ENCODE measurements at regions not wholly inside any gene's neighbourhood (a gene's known extent, or its start where the extent isn't known, plus 50 kb on each side); places are given as distances from the start of the nearest gene placed in this dataset.
A peak's percentile ranks its signal among the peaks of the same experiment; 100 is the strongest.

DNA sequence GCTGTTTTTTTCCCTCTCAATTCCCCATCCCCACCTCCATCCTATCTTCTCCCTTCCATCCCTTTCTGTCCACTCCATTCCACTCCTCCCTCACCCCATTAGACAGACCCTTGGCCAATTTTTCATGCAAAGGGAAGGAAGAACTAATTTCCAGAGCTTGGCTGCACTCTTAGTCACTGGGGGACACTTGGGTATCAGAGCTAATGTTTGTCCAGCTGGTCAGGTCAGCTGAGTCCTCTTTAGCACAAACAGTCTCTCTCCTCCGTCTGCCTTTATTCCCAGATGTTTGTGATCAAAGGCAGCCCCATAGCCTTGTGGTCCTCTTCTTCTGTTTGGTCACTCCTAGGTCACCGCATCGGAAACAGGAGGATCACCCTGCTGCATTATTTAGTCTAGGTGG is 148.5 kb downstream of the NMUR2 start:
- no peak overlapping the region for H3K27ac Mint-ChIP-seq
- no peak overlapping the region for H3K4me3 Mint-ChIP-seq
- no peak for DNase-seq
- no peaks in the 10 kb centered on the region for H3K9me3 Mint-ChIP-seq
- no peaks in the 10 kb centered on the region for H3K4me1 Mint-ChIP-seq
- intact Hi-C loops (cut with micrococcal nuclease), result no loop called here
- no peaks in the 10 kb centered on the region for H3K27me3 Mint-ChIP-seq
- H3K36me3 Mint-ChIP-seq (ENCODE audit: low read depth), result no peaks in the 10 kb centered on the region

DNA sequence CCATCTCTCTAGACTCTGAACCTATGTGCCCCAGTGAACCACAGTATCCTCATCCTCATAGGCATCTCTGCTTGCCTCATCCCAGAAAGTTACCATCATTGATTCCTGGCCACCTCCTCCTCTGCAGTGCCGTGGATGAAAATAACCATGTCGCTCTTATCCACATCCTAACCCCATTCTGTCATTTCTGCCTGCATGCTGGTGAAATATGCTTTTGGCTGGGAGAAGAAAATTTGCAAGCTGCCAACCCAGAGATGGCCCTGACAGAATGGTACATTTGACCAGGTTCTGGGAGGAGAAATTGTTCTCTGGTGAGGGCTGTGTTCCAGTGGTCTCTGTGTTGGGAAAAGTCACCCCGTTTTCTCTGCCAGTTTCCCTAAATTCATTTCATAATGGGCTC is 149.7 kb downstream of the NMUR2 start:
- H3K4me1 Mint-ChIP-seq, result no peaks in the 10 kb centered on the region
- H3K27ac Mint-ChIP-seq, result no peak overlapping the region
- H3K36me3 Mint-ChIP-seq (ENCODE audit: low read depth), result no peaks in the 10 kb centered on the region
- intact Hi-C loops (cut with micrococcal nuclease), result no loop called here
- no peak for DNase-seq
- no peak overlapping the region for H3K4me3 Mint-ChIP-seq
- no peaks in the 10 kb centered on the region for H3K27me3 Mint-ChIP-seq
- H3K9me3 Mint-ChIP-seq, result no peaks in the 10 kb centered on the region

DNA sequence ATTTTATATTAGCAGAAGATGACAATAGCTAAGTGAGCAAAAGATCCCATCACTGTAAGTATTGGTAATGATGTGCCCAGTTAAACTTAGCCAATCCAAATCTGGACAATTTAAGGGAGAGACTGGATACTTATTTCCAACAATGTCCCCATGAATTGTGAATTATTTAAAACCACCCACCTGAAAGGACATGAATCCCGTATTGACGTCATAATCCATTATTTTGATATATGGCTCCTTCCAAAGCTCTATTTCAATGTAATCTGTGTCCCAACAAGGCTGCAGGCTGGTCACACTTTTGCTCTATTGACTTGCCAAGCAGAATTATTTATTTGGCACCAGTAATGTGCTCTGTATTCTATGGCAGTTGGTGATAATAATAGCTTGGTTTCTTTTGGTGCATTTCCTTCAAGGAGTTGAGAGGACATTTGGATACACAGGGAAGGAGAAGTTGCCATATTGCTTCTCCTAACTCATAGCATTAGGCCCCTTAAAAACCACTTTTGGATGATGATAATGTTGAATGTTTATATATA is 157.2 kb downstream of the NMUR2 start:
- H3K27me3 Mint-ChIP-seq, result no peaks in the 10 kb centered on the region
- H3K27ac Mint-ChIP-seq, result no peak overlapping the region
- no peaks in the 10 kb centered on the region for H3K9me3 Mint-ChIP-seq
- no peaks in the 10 kb centered on the region for H3K36me3 Mint-ChIP-seq (ENCODE audit: low read depth)
- intact Hi-C loops (cut with micrococcal nuclease), result no loop called here
- H3K4me3 Mint-ChIP-seq, result no peak overlapping the region
- no peak for DNase-seq
- no peaks in the 10 kb centered on the region for H3K4me1 Mint-ChIP-seq

DNA sequence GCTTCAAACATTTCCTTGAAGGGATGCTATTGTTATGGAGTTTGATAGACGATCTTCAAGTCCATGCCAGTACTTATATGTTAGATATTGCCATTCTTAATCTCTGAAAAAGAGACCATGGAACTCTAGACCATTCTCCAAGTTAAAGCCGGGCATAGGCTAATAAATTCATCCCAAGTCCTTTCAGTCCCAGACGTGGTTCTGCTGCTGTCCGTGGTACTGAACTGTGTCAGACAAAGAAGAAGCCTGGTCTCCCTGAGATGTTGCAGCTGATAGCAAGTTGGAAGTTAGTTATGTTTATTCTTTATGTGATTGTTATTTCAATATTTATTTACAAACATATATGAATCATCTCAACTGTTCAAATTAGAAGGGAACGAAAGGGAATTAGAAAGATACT is 158.7 kb downstream of the NMUR2 start:
- Mint-ChIP-seq H3K4me3 (no peak overlapping the region), H3K27ac (no peak overlapping the region), H3K4me1 (no peaks in the 10 kb centered on the region), H3K27me3 (no peaks in the 10 kb centered on the region), H3K36me3 (ENCODE audit: low read depth) (no peaks in the 10 kb centered on the region), H3K9me3 (no peaks in the 10 kb centered on the region)
- intact Hi-C loops (cut with micrococcal nuclease), result no loop called here
- peak; percentile 60 for DNase-seq

DNA sequence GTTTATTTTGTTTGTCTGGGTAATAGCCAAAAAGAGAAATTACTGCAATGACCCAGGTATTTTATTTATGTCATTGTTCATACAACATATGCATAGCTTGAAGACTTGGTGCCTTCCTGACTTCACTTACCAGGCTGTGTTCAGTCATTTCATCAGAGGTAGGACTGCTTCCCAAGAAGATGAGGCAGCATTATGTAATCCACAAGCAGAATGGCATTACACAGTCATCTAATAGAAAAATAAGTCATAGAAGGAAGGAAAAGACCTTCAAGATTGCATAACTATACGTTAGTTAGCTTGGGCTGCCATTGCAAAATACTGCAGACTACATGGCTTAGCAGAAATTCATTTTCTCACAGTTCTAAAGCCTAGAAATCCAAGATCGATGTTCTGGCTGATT is 167.5 kb downstream of the NMUR2 start:
- Mint-ChIP-seq H3K27ac (no peak overlapping the region), H3K4me1 (no peaks in the 10 kb centered on the region), H3K9me3 (no peaks in the 10 kb centered on the region), H3K36me3 (ENCODE audit: low read depth) (no peaks in the 10 kb centered on the region), H3K4me3 (no peak overlapping the region), H3K27me3 (no peaks in the 10 kb centered on the region)
- intact Hi-C loops (cut with micrococcal nuclease), result no loop called here
- no peak for DNase-seq

DNA sequence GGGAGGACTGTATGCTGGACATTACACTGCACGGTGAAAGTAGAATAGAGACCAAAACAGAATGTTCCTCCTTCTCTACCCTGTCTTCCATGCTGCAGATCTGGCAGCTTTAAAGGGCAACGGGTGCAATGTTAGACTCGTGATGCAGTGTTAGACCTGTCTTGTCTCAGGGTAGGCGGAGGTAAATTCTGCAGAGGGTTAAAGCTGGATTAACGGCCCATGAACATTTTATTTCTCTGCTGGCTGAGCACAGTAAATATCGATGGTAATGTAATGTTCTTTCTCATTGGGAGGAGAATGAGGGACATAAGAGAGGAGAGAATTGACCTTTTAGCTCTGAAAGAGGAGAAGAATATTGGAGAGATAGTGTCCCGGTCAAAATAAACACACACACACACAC is 178.9 kb downstream of the NMUR2 start:
- Mint-ChIP-seq H3K4me1 (no peaks in the 10 kb centered on the region), H3K4me3 (no peak overlapping the region), H3K27me3 (no peaks in the 10 kb centered on the region), H3K36me3 (ENCODE audit: low read depth) (no peaks in the 10 kb centered on the region), H3K9me3 (no peaks in the 10 kb centered on the region), H3K27ac (no peak overlapping the region)
- no peak for DNase-seq
- intact Hi-C loops (cut with micrococcal nuclease), result no loop called here

DNA sequence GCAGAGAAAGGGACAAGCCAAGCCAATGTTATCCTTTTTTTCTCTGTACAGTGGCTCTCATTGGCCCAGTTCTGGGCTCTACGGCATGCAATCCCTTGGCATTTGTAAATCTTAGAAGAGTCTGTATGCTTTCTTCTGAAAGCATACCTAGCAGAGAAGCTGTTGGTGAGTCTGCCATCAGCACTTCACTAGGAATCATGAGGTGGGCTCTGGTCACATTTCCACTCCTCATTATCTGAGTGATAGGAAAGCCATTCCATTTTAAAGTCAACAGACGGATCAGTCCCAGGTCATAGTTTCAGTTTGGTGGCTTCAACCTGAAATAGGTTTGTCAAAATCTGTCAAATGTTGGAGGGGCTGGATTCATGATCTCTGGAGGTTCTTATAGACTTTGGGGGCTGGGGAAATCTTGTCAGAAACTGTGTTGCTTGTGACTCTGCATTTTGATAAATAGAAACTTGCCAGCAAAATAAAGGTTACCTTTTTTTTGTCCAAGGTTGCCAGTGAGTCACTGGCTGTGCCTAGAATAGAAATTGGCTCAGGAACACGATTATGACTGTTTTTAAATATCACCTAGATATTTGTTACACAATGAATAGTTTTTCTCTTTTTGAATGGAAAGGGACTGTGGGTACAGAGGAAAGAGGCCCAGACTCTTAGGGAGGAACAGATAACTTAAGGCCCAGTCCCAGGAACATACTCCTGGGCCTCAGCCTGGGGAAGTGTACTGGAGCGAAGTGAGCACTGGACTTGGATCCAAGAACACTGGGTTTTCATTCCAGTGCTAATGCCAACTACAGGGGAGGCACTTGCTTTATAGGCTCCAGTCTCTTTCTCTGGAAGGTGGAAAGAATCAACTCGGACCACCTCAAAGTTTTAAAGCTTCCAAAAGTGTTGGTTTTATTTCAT is 183.1 kb downstream of the NMUR2 start:
- intact Hi-C loops (cut with micrococcal nuclease), result no loop called here
- H3K4me3 Mint-ChIP-seq, result no peak overlapping the region
- no peak overlapping the region for H3K27ac Mint-ChIP-seq
- no peaks in the 10 kb centered on the region for H3K4me1 Mint-ChIP-seq
- DNase-seq, result no peak
- no peaks in the 10 kb centered on the region for H3K9me3 Mint-ChIP-seq
- H3K27me3 Mint-ChIP-seq, result no peaks in the 10 kb centered on the region
- H3K36me3 Mint-ChIP-seq (ENCODE audit: low read depth), result no peaks in the 10 kb centered on the region

DNA sequence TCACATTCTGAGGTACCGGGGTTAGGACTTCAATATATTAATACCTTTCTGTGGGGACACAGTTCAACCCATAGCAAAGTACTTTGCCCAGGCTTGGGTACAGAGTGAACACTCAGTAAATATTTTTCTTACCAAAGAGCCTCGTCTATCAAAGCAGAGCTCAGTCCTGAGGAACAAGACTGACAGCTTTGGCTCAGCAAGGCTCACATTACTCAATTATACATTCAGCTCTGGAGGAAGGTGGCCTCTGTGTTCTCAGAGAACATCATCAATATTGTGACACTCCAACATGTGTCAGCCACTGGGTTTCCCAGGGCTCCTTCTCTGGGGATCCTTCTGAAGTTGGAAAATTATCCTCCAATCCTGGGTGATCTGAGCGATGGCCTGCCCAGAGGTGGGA is 186.4 kb downstream of the NMUR2 start:
- Mint-ChIP-seq H3K27ac (no peak overlapping the region), H3K27me3 (no peaks in the 10 kb centered on the region), H3K4me3 (no peak overlapping the region), H3K4me1 (no peaks in the 10 kb centered on the region), H3K36me3 (ENCODE audit: low read depth) (no peaks in the 10 kb centered on the region), H3K9me3 (no peaks in the 10 kb centered on the region)
- intact Hi-C loops (cut with micrococcal nuclease), result no loop called here
- DNase-seq, result no peak

DNA sequence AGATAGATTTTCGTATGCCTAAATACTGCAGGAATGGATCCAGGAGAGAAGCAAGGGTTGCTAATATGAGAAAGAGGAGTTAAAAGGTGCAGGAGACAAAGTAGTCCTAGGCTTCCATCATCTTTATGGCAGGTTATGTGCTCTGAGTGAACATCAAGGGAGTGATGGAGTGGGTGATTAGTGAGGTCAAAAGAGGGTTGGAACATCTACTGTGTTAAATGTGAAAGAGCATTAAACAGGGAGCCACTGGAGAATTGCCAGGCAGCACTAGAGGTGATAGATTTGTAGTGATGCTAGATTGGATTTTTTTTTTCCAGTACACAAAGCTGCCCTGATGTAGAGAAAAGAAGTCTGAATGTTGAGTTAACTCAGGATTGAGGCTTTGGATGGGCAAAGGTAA is 199.3 kb downstream of the NMUR2 start:
- no peak overlapping the region for H3K4me3 Mint-ChIP-seq
- no peak overlapping the region for H3K27ac Mint-ChIP-seq
- H3K27me3 Mint-ChIP-seq, result no peaks in the 10 kb centered on the region
- no peak for DNase-seq
- no peaks in the 10 kb centered on the region for H3K4me1 Mint-ChIP-seq
- no peaks in the 10 kb centered on the region for H3K36me3 Mint-ChIP-seq (ENCODE audit: low read depth)
- intact Hi-C loops (cut with micrococcal nuclease), result no loop called here
- no peaks in the 10 kb centered on the region for H3K9me3 Mint-ChIP-seq

DNA sequence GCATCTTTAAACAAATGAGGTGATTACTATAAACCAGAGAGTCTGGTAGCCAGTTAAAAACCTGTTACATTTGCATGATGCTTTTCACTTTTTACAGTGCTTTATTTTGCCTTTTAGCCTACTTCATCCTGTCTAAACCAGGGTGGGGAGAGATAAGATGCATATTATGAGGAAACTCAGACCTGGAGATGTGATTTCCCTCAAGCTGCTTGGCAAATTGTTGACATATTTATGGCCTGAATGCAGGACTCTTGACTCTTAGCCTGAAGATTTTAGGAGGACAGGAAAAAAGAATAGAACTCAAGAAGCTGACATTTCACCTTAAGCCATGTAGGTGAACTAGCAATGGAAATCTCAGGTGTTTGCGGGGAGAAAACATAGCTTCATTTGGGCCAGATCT is 202.8 kb downstream of the NMUR2 start:
- H3K4me1 Mint-ChIP-seq, result no peaks in the 10 kb centered on the region
- no peak for DNase-seq
- intact Hi-C loops (cut with micrococcal nuclease), result no loop called here
- no peaks in the 10 kb centered on the region for H3K36me3 Mint-ChIP-seq (ENCODE audit: low read depth)
- H3K27me3 Mint-ChIP-seq, result no peaks in the 10 kb centered on the region
- H3K9me3 Mint-ChIP-seq, result no peaks in the 10 kb centered on the region
- H3K4me3 Mint-ChIP-seq, result no peak overlapping the region
- H3K27ac Mint-ChIP-seq, result no peak overlapping the region

DNA sequence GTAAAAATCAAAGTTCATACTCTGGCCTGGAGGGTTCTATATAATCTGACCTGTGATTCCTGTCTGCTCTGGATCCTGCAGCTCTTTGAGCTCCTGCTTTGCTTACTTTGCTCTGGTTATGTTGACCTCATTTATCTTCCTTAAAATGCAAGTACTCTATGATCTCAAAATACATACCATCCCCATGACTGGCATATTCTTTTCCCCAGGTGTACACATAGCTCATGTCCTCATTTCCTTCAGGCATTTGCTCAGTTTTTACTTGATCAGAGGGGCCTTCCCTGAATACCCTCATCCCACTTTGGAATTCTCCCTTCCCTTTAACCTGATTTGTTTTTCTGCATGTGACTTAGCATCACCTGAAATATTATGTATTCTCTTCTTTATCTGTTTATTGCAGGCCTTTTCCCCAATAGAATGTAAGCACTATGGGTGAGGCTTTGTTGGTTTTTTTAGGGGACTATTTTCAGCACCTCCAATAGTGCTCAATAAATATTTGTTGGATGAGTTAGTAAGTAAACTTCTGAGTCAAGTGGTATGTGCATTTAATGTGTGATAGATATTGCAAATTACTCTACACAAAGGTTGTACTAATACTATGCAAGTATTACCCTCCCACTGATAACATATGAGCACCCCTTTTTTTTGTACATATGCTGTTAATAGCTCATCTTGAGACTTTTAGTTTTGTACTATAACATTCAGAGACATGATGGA is 211.5 kb downstream of the NMUR2 start:
- Mint-ChIP-seq H3K9me3 (no peaks in the 10 kb centered on the region), H3K4me3 (no peak overlapping the region), H3K27me3 (no peaks in the 10 kb centered on the region), H3K27ac (no peak overlapping the region), H3K4me1 (no peaks in the 10 kb centered on the region), H3K36me3 (ENCODE audit: low read depth) (no peaks in the 10 kb centered on the region)
- no peak for DNase-seq
- intact Hi-C loops (cut with micrococcal nuclease), result no loop called here

DNA sequence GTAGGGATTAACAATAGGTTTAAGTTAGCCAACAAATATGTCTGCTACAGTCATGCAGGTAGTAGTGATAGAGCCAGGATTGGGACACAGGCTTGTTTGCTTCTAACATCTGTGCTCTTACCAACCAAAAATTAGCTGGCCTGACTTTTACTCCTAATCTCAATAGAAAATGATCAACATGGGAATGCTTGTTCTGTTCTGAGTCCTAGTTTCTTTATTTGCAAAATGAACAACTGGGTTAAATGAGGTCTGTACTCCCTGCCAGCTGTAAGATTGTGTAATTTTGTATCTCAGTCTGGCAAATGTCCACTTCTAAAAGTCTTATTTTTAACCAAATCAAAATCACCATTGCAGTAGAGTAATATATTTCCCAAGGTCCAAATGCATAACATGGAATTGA is 216.8 kb downstream of the NMUR2 start:
- Mint-ChIP-seq H3K4me1 (no peaks in the 10 kb centered on the region), H3K27me3 (no peaks in the 10 kb centered on the region), H3K27ac (no peak overlapping the region), H3K4me3 (no peak overlapping the region), H3K36me3 (ENCODE audit: low read depth) (no peaks in the 10 kb centered on the region), H3K9me3 (no peaks in the 10 kb centered on the region)
- intact Hi-C loops (cut with micrococcal nuclease), result no loop called here
- DNase-seq, result no peak

DNA sequence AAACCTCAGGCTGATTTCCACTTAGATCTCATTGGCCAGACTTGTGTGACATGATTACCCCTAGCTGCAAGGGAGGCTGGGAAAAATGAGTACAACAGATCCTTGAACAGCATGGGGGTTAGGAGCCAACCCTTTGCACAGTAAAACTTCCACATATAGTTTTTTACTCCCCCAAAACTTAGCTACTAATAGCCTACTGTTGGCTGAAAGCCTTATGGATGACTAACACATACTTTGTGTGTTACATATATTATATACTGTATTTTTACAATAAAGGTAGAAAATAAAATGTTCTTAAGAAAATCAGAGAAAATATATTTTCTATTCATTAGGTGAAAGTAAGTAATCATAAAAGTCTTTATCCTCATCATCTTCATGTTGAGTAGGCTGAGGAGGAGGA is 217.4 kb downstream of the NMUR2 start:
- H3K27ac Mint-ChIP-seq, result no peak overlapping the region
- no peaks in the 10 kb centered on the region for H3K4me1 Mint-ChIP-seq
- H3K36me3 Mint-ChIP-seq (ENCODE audit: low read depth), result no peaks in the 10 kb centered on the region
- no peaks in the 10 kb centered on the region for H3K9me3 Mint-ChIP-seq
- no peak overlapping the region for H3K4me3 Mint-ChIP-seq
- intact Hi-C loops (cut with micrococcal nuclease), result no loop called here
- DNase-seq, result no peak
- no peaks in the 10 kb centered on the region for H3K27me3 Mint-ChIP-seq

DNA sequence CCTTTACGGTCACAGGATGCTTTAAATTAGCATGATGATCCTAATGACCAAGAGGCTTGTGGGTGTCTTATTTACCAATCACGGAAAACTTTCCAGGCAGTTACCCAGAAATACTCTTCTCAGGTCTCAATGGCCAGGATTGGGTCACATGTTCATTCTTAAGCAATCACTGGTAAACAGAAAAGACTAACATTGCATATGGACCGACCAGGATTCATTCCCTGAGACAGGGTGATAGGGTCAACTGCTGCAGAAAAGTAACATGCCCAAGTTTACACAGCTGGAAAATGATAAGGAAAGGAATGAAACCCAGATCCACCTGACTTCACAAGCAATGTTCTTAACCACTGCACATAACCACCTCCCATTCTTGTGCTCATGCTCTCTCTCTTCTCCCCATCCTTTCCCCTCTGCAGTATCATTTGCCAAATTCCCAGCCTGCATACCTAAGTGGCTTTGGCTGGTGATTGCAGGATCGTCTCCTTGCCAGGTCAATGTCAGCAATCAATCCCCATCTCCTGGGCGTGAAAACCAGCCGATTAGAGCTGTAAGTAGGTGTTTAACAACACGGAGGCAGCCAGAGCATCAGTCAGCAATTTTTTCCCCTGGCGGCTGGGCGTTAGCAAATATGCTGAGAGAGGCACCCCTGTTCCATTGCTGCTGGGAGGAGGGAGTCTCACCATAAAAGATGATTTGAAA is 219.4 kb downstream of the NMUR2 start:
- Mint-ChIP-seq H3K27ac (no peak overlapping the region), H3K36me3 (ENCODE audit: low read depth) (no peaks in the 10 kb centered on the region), H3K4me3 (no peak overlapping the region), H3K9me3 (no peaks in the 10 kb centered on the region), H3K27me3 (no peaks in the 10 kb centered on the region), H3K4me1 (no peaks in the 10 kb centered on the region)
- intact Hi-C loops (cut with micrococcal nuclease), result no loop called here
- no peak for DNase-seq

Measured in activated CD4-positive, alpha-beta T cell treated with anti-CD3 and anti-CD28 coated beads, Interleukin-2, amount 10 ng/mL, durations not matched to agents 24 days and 14 days (primary cell).